Adrenal gland (tissue), 9 donors: ENCODE measurements at regions not wholly inside any gene's neighbourhood (a gene's known extent, or its start where the extent isn't known, plus 50 kb on each side); places are given as distances from the start of the nearest gene placed in this dataset.
A peak's percentile ranks its signal among the peaks of the same experiment; 100 is the strongest.
"Not testable (repeated sequence)": the region's sequence is repeated elsewhere in the genome, so short reads cannot be mapped to it uniquely, and the experiment has no call there.

ENCODE experiments used
- DNase-seq, 7 donors: peaks; one replicate each; pipeline ENCODE4 v3.0.0-alpha.2; 2019 to 2020
- H3K27ac ChIP-seq, 5 donors: fragments of 200-600 bp; sonication (generic) in 4 of 5; 1 replicate in 3 of 5; 2 replicates in 2 of 5; pipeline versions ENCODE4 v1.5.1 to v1.8.0; 2016 to 2020; ENCODE audit warnings: mild to moderate bottlenecking in 1 of 5
- H3K27me3 ChIP-seq: fragments of 200-600 bp; 2 replicates; pipeline ENCODE4 v1.8.0; 2021
- H3K36me3 ChIP-seq, 2 donors: fragments of 200-600 bp; replicated peaks in 1 of 2; 1 replicate in 1 of 2; 2 replicates in 1 of 2; pipeline versions ENCODE4 v1.5.1 to v1.8.0; 2018 to 2022
- H3K4me1 ChIP-seq, 2 donors: fragments of 200-600 bp; replicated peaks in 1 of 2; 1 replicate in 1 of 2; 2 replicates in 1 of 2; pipeline versions ENCODE4 v1.5.1 to v1.8.0; 2018 to 2021
- H3K4me3 ChIP-seq, 4 donors: fragments of 200-600 bp; sonication (generic) in 3 of 4; one replicate each; pipeline ENCODE4 v1.5.1; 2016 to 2018
- H3K9me3 ChIP-seq, 3 donors: fragments of 200-600 bp; sonication (generic) in 1 of 3; replicated peaks in 1 of 3; 1 replicate in 2 of 3; 2 replicates in 1 of 3; pipeline versions ENCODE4 v1.5.1 to v1.8.0; 2016 to 2021
- CTCF ChIP-seq, 6 experiments: fragments of 450-650 bp in 4 of 6; fragments of 200-600 bp in 2 of 6; sonication (generic) in 1 of 6; IDR thresholded peaks; 1 replicate in 5 of 6; 2 replicates in 1 of 6; pipeline versions ENCODE4 v1.5.1 to v1.8.0; 2016 to 2021; ENCODE audit warnings: antibody characterized with exemption in 6 of 6, mild to moderate bottlenecking in 2 of 6, moderate library complexity in 1 of 6
- POLR2A ChIP-seq, 2 donors: fragments of 450-650 bp; IDR thresholded peaks; one replicate each; pipeline ENCODE4 v1.6.1; 2017; ENCODE audit warnings: antibody characterized with exemption in 2 of 2, mild to moderate bottlenecking in 2 of 2, moderate library complexity in 1 of 2
- WGBS, 4 donors: extraction: QIAGEN DNeasy Blood & Tissue Kit in 2 of 4; methylation state at CpG; one replicate each; pipeline versions ENCODE4 v1.1.5 to v1.1.7; 2013 to 2017; 5-methylcytosine and 5-hydroxymethylcytosine counted together
- intact Hi-C, 2 donors: fragments of 100-400 bp; cut with DNase I; formaldehyde crosslinking; loops; one replicate each; pipeline versions ENCODE4 v1.14.1 to v1.15.0; 2022 to 2023
- donor health status: healthy with polysubstance abuse.
- donor health status: Bipolar disorder and iron deficiency.
- donor health status: DM: yes; HTN: yes; CAD: no.
- donor health status: DM: no; HTN: no; CAD: no.
- donor health status: DM: no; HTN: no; CAD: no.

GRCh38 chr18:43786893-43787292 lies 509.6 kb upstream of the SYT4 start:
- intact Hi-C loops, result no loop called here

DNA sequence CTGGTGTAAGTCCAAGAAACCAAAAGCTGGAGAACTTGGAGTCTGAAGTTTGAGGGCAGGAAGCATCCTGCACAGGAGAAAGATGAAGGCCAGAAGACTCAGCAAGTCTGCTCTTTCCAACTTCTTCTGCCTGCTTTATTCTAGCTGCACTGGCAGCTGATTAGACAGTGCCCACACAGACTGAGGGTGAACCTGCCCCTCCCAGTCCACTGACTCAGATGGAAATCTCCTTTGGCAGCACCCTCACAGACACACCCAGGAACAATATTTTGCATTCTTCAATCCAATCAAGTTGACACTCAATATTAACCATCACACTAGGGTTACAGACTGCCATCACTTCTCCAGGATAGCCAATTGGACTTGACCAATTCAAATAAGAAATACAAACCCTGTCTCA lies 510.4 kb upstream of the SYT4 start:
- H3K27ac ChIP-seq, intact Hi-C loops, H3K4me3 ChIP-seq, DNase-seq, H3K9me3 ChIP-seq, H3K4me1 ChIP-seq, H3K27me3 ChIP-seq, H3K36me3 ChIP-seq: not testable (repeated sequence)

More at GRCh38 chr18:43786893-43787292, 509.6 kb upstream of the SYT4 start:
- Histone ChIP-seq H3K27ac (no peak overlapping the region), H3K4me3 (no peak overlapping the region), H3K27me3 (no peaks in the 10 kb centered on the region), H3K36me3 (no peaks in the 10 kb centered on the region), H3K9me3 (no peaks in the 10 kb centered on the region), H3K4me1 (no peaks in the 10 kb centered on the region)
- TF ChIP-seq POLR2A (IDR thresholded peaks at IDR 0.05), result no peak
- TF ChIP-seq CTCF (IDR thresholded peaks at IDR 0.05), result no peak
- WGBS, 4 donors, result 78 to 88% (median 83%) methylated on average over 4 of the region's 4 CpGs
- no peak for DNase-seq

DNA sequence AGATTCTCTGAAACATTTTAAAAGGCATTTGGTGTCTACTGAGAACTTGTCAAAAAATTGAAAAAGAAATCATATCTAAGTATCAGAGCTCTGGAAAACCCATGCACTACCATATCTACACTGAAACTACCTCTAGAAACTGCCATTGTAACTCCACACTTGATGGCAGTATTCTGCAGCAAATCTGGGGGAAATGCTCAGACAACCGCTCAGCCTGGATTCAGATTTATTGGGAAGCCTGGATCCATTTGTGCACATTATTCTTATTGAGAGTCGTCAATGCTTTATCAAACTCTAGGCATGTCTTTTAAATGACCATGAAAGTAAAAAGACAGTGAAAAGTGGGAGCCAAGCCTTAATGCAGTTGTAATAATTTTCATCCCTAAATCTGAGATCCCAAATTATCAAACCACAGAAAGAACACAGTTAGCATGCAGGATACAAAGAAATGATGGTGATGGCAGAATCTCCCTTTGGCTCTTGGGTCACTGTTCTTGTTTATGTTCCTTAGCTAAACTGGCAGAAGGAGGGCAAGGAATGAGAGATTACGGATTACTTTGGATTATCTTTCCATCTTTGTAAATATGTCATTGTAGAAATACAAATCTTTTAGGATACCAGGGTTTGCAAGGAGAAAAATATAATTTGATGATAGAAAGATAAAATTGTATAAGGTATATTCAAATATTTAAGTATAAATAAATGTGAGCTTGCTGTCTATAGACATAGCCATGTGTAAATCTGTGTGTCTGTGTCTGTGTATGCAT lies 512.1 kb upstream of the SYT4 start:
- WGBS, 4 donors, result 29 to 40% (median 39%) methylated on average over 3 of the region's 3 CpGs
- TF ChIP-seq POLR2A (IDR thresholded peaks at IDR 0.05) (no peak), CTCF (IDR thresholded peaks at IDR 0.05) (peak in 4 of 6 experiments; percentile 20 to 42 (median 28))
- Histone ChIP-seq H3K4me1 (no peaks in the 10 kb centered on the region), H3K4me3 (no peak overlapping the region), H3K27me3 (no peaks in the 10 kb centered on the region), H3K9me3 (no peaks in the 10 kb centered on the region), H3K27ac (no peak overlapping the region), H3K36me3 (no peaks in the 10 kb centered on the region)
- DNase-seq, result peak in 2 of 7 donors; percentile 7 to 11
- intact Hi-C loops, result no loop called here

DNA sequence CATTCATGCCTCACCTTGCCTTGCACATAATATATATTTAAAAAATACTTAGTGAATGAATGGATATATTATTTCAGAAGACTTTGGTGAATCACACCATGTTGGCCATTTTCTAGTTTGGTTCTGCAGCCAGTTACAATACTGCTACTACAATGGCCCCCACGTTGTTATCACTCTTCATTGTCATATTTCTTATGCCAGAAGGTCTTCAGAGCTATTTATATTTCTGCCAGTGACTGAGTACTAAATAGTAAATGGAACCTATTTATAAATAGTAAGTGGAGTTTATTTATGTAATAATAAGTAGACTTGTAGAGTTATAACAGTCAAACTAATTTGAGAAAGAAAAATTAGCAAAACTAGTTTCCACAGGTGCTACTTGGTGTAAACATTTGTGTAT lies 516.6 kb upstream of the SYT4 start:
- TF ChIP-seq POLR2A (IDR thresholded peaks at IDR 0.05) (no peak), CTCF (IDR thresholded peaks at IDR 0.05) (no peak)
- H3K27ac ChIP-seq, result no peak overlapping the region
- H3K4me1 ChIP-seq, result no peaks in the 10 kb centered on the region
- no peaks in the 10 kb centered on the region for H3K9me3 ChIP-seq
- H3K4me3 ChIP-seq, result no peak overlapping the region
- H3K36me3 ChIP-seq, result no peaks in the 10 kb centered on the region
- no peak for DNase-seq
- H3K27me3 ChIP-seq, result no peaks in the 10 kb centered on the region
- WGBS, 4 donors, result 16 to 42% (median 24%) methylated on average over 1 of the region's 1 CpG
- intact Hi-C loops, result no loop called here

GRCh38 chr18:43794363-43794762 lies 517.1 kb upstream of the SYT4 start:
- Histone ChIP-seq H3K4me1 (no peaks in the 10 kb centered on the region), H3K36me3 (no peaks in the 10 kb centered on the region), H3K9me3 (no peaks in the 10 kb centered on the region), H3K27ac (no peak overlapping the region), H3K4me3 (no peak overlapping the region), H3K27me3 (no peaks in the 10 kb centered on the region)
- 37 to 77% (median 63%) methylated on average over 2 of the region's 2 CpGs for WGBS, 4 donors
- intact Hi-C loops, result no loop called here
- TF ChIP-seq CTCF (IDR thresholded peaks at IDR 0.05), result no peak
- no peak for DNase-seq
